GM12878 (cell line): ENCODE measurements at regions not wholly inside any gene's neighbourhood (a gene's known extent, or its start where the extent isn't known, plus 50 kb on each side); places are given as distances from the start of the nearest gene placed in this dataset.

Source experiments
- ATAC-seq: fragments of 200-7000 bp; cut with Tn5 transposase; 3 replicates; pipeline ENCODE4 v1.9.1; 2020; ENCODE audit warnings: mild to moderate bottlenecking, moderate library complexity
- BruUV-seq: library from RNA; stranded (reverse); fragments of 400-500 nt; replicated peaks from 2 replicates; lab custom pipeline; 2021; lab: Mats Ljungman, UMichigan
- CTCF ChIA-PET: fragments of 300-600 bp; sonication (Branson Sonifier 250); formaldehyde crosslinking; extraction: SDS; loops from one replicate; lab custom pipeline; 2021; ENCODE audit warnings: inconsistent platforms; lab: Yijun Ruan, JAX
- POLR2A ChIA-PET: fragments of 350-600 bp; formaldehyde crosslinking; extraction: SDS; loops from one replicate; lab custom pipeline; 2021; ENCODE audit warnings: inconsistent platforms; lab: Charles Lee
- RAD21 ChIA-PET: fragments of 300-600 bp; sonication (Branson Sonifier 250); formaldehyde crosslinking; loops from one replicate; lab custom pipeline; 2023; ENCODE audit warnings: antibody characterized with exemption; ENCODE audit not compliant: unreplicated experiment; lab: Charles Lee
- SMC1A ChIA-PET: fragments of 300-600 bp; sonication (Branson Sonifier 250); formaldehyde crosslinking; loops from one replicate; lab custom pipeline; 2023; ENCODE audit not compliant: unreplicated experiment, uncharacterized antibody; lab: Charles Lee
- DNase-seq: peaks from one replicate; pipeline ENCODE4 v3.0.0-alpha.2; 2011; ENCODE audit warnings: low read depth, low spot score
- FAIRE-seq: peaks from 3 replicates; lab custom pipeline; 2011; peaks lifted over from hg19 to GRCh38; lab: Jason Lieb, UNC
- H2AFZ ChIP-seq: 2 replicates; pipeline ENCODE4 v1.6.0; 2011; ENCODE audit warnings: low read depth, low read length, control low read depth; ENCODE audit not compliant: control insufficient read depth
- H3K27ac ChIP-seq: 2 replicates; pipeline ENCODE4 v1.5.1; 2011; ENCODE audit warnings: control low read depth; ENCODE audit not compliant: control insufficient read depth, insufficient read depth
- H3K27me3 ChIP-seq, 2 experiments: replicated peaks in 1 of 2; 2 replicates each; pipeline versions ENCODE4 v1.6.0 to v1.6.1; 2011; ENCODE audit warnings: low read length in 1 of 2; ENCODE audit not compliant: control insufficient read depth in 2 of 2, insufficient read depth in 2 of 2
- H3K36me3 ChIP-seq, 2 experiments: 2 replicates each; pipeline ENCODE4 v1.5.1; 2011; ENCODE audit warnings: low read length in 1 of 2; ENCODE audit not compliant: control insufficient read depth in 2 of 2, insufficient read depth in 2 of 2
- H3K4me1 ChIP-seq: 2 replicates; pipeline ENCODE4 v1.6.1; 2011; ENCODE audit warnings: mild to moderate bottlenecking, low read length, moderate library complexity, mixed read lengths; ENCODE audit not compliant: control insufficient read depth, insufficient read depth
- H3K4me2 ChIP-seq: 2 replicates; pipeline ENCODE4 v1.6.0; 2011; ENCODE audit warnings: control low read depth; ENCODE audit not compliant: control insufficient read depth, insufficient read depth
- H3K4me3 ChIP-seq: fragments of 200-600 bp; sonication (generic); 2 replicates; pipeline ENCODE4 v1.5.1; 2016
- H3K79me2 ChIP-seq: 2 replicates; pipeline ENCODE4 v1.6.0; 2011; ENCODE audit warnings: low read length; ENCODE audit not compliant: control insufficient read depth, insufficient read depth
- H3K9ac ChIP-seq: 2 replicates; pipeline ENCODE4 v1.8.0; 2011; ENCODE audit warnings: low read length, control low read depth, mixed read lengths; ENCODE audit not compliant: control insufficient read depth, insufficient read depth
- H3K9me3 ChIP-seq: replicated peaks from 3 replicates; pipeline ENCODE4 v1.5.1; 2011; ENCODE audit warnings: mild to moderate bottlenecking, low read length; ENCODE audit not compliant: control insufficient read depth, insufficient read depth
- H4K20me1 ChIP-seq: 2 replicates; pipeline ENCODE4 v1.6.0; 2011; ENCODE audit not compliant: control insufficient read depth, insufficient read depth
- ATF2 ChIP-seq: IDR thresholded peaks from 2 replicates; pipeline ENCODE4 v1.6.1; 2012; ENCODE audit warnings: low read length, inconsistent platforms
- CBFB ChIP-seq: IDR thresholded peaks from 2 replicates; pipeline ENCODE4 v1.6.1; 2016; ENCODE audit warnings: antibody characterized with exemption, low read depth
- CHD2 ChIP-seq: IDR thresholded peaks from 2 replicates; pipeline ENCODE4 v1.6.1; 2011; ENCODE audit warnings: low read depth, low read length, improper control_type of control experiment, borderline replicate concordance
- E4F1 ChIP-seq: fragments of 450-650 bp; IDR thresholded peaks from 2 replicates; pipeline ENCODE4 v1.6.1; 2018; ENCODE audit warnings: borderline replicate concordance, mild to moderate bottlenecking; ENCODE audit not compliant: partially characterized antibody
- IRF4 ChIP-seq: IDR thresholded peaks from 2 replicates; pipeline ENCODE4 v1.6.1; 2011; ENCODE audit warnings: low read depth, low read length
- KAT2A ChIP-seq: conservative IDR thresholded peaks from 2 replicates; pipeline ENCODE4 v1.6.1; 2011; ENCODE audit warnings: low read depth, low read length; ENCODE audit not compliant: control insufficient read depth
- TARDBP ChIP-seq: IDR thresholded peaks from 2 replicates; pipeline ENCODE4 v1.6.1; 2016; ENCODE audit warnings: borderline replicate concordance
- ZBTB33 ChIP-seq: fragments of 450-650 bp; IDR thresholded peaks from 2 replicates; pipeline ENCODE4 v1.6.1; 2017; ENCODE audit warnings: mild to moderate bottlenecking
- WGBS: methylation state at CpG from one replicate; pipeline ENCODE4 v1.1.6; 2016; ENCODE audit warnings: low lambda C conversion rate; ENCODE audit not compliant: insufficient replicate concordance, insufficient coverage; ENCODE audit errors: missing lambda C conversion rate; 5-methylcytosine and 5-hydroxymethylcytosine counted together
- in situ Hi-C: fragments of 300-500 bp; cut with MboI; formaldehyde crosslinking; loops from 9 replicates; pipeline ENCODE4 v1.14.3; 2018; ENCODE audit warnings: mixed read lengths
- intact Hi-C: fragments of 100-400 bp; cut with micrococcal nuclease; formaldehyde crosslinking; loops from one replicate; pipeline ENCODE4 v1.14.2; 2022; ENCODE audit not compliant: unreplicated experiment

- no peak for TF ChIP-seq TARDBP
- no peak for TF ChIP-seq ATF2
- no peak for TF ChIP-seq IRF4
- TF ChIP-seq CHD2: no peak
- TF ChIP-seq CBFB: no peak
- TF ChIP-seq KAT2A: no peak
These were observed 202.0 kb downstream of the CXCL12 start (continued) for GRCh38 chr10:44182909-44183308.

GRCh38 chr10:44180321-44181168 is 204.4 kb downstream of the CXCL12 start:
- 57% methylated on average over 10 of the region's 10 CpGs for WGBS
- intact Hi-C loops (no loop called here), in situ Hi-C loops (no loop called here)
- POLR2A ChIA-PET: no interaction called here
- DNase-seq (no peak), FAIRE-seq (no peak), ATAC-seq (no peak)
- CTCF ChIA-PET: interaction anchor here (0.6 kb wide), 1 partner anchor 41 kb away, joined by 4 read pairs; no protein-coding TSS in a partner anchor
- no peak for TF ChIP-seq E4F1
- no peak for TF ChIP-seq ZBTB33
- H2AFZ ChIP-seq: no peak overlapping the region
- H3K27me3 ChIP-seq: no peaks in the 10 kb centered on the region
- no peaks in the 10 kb centered on the region for H3K36me3 ChIP-seq
- RAD21 ChIA-PET: no interaction called here
- no peaks in the 10 kb centered on the region for H4K20me1 ChIP-seq
- BruUV-seq: no TSS peak
- H3K9me3 ChIP-seq: no peaks in the 10 kb centered on the region
- no peak overlapping the region for H3K27ac ChIP-seq
- H3K4me1 ChIP-seq: no peaks in the 10 kb centered on the region
- SMC1A ChIA-PET: no interaction called here
- H3K79me2 ChIP-seq: no peaks in the 10 kb centered on the region
- no peak overlapping the region for H3K4me2 ChIP-seq
- H3K9ac ChIP-seq: no peak overlapping the region
- H3K4me3 ChIP-seq: no peak overlapping the region
